IPS-18a (cell line): ENCODE measurements at regions not wholly inside any gene's neighbourhood (a gene's known extent, or its start where the extent isn't known, plus 50 kb on each side); places are given as distances from the start of the nearest gene placed in this dataset.

Experiments
- H3K27ac ChIP-seq: one replicate; pipeline ENCODE4 v1.5.1; 2013; ENCODE audit warnings: low read length
- H3K27me3 ChIP-seq: one replicate; pipeline ENCODE4 v1.6.1; 2013; ENCODE audit warnings: mild to moderate bottlenecking, low read length; ENCODE audit not compliant: control insufficient read depth, insufficient read depth
- H3K36me3 ChIP-seq: one replicate; pipeline ENCODE4 v1.6.1; 2013; ENCODE audit warnings: low read depth, low read length; ENCODE audit not compliant: control insufficient read depth
- H3K4me1 ChIP-seq: one replicate; pipeline ENCODE4 v1.6.1; 2013; ENCODE audit warnings: low read depth, low read length; ENCODE audit not compliant: control insufficient read depth
- H3K4me3 ChIP-seq: one replicate; pipeline ENCODE4 v1.5.1; 2013; ENCODE audit warnings: low read length
- H3K9ac ChIP-seq: one replicate; pipeline ENCODE4 v1.6.1; 2013; ENCODE audit warnings: mild to moderate bottlenecking, low read length, moderate library complexity
- H3K9me3 ChIP-seq: one replicate; pipeline ENCODE4 v1.6.1; 2013; ENCODE audit warnings: low read depth, low read length; ENCODE audit not compliant: control insufficient read depth

GRCh38 chr14:42804141-42804540, 1197.5 kb downstream of the LRFN5 start:
- H3K27ac ChIP-seq, result no peak overlapping the region

GRCh38 chr14:42802346-42802745, 1195.7 kb downstream of the LRFN5 start:
- Histone ChIP-seq H3K9me3 (no peaks in the 10 kb centered on the region), H3K27ac (no peak overlapping the region), H3K4me3 (no peak overlapping the region), H3K4me1 (no peaks in the 10 kb centered on the region), H3K27me3 (no peaks in the 10 kb centered on the region), H3K9ac (no peak overlapping the region), H3K36me3 (no peaks in the 10 kb centered on the region)

More at GRCh38 chr14:42804141-42804540, 1197.5 kb downstream of the LRFN5 start:
- H3K4me1 ChIP-seq, result no peaks in the 10 kb centered on the region
- H3K4me3 ChIP-seq, result no peak overlapping the region
- no peaks in the 10 kb centered on the region for H3K27me3 ChIP-seq
- no peaks in the 10 kb centered on the region for H3K9me3 ChIP-seq
- no peak overlapping the region for H3K9ac ChIP-seq
- H3K36me3 ChIP-seq, result no peaks in the 10 kb centered on the region

GRCh38 chr14:42792166-42792565, 1185.5 kb downstream of the LRFN5 start:
- Histone ChIP-seq H3K36me3 (no peaks in the 10 kb centered on the region), H3K27ac (no peak overlapping the region), H3K9ac (no peak overlapping the region), H3K9me3 (no peaks in the 10 kb centered on the region), H3K4me1 (no peaks in the 10 kb centered on the region), H3K27me3 (no peaks in the 10 kb centered on the region), H3K4me3 (no peak overlapping the region)

GRCh38 chr14:42782754-42783153, 1176.1 kb downstream of the LRFN5 start:
- Histone ChIP-seq H3K27me3 (no peaks in the 10 kb centered on the region), H3K4me3 (no peak overlapping the region), H3K4me1 (no peaks in the 10 kb centered on the region), H3K27ac (no peak overlapping the region), H3K9ac (no peak overlapping the region), H3K36me3 (no peaks in the 10 kb centered on the region), H3K9me3 (peaks cover 16% of the 10 kb centered on the region)

- H3K36me3 ChIP-seq, result no peaks in the 10 kb centered on the region
- H3K27me3 ChIP-seq, result no peaks in the 10 kb centered on the region
- H3K9me3 ChIP-seq, result peaks cover 3% of the 10 kb centered on the region
- H3K27ac ChIP-seq, result no peak overlapping the region
- no peak overlapping the region for H3K9ac ChIP-seq
- no peak overlapping the region for H3K4me3 ChIP-seq
- H3K4me1 ChIP-seq, result no peaks in the 10 kb centered on the region
Measured at GRCh38 chr14:42778984-42779383, 1172.3 kb downstream of the LRFN5 start.

- Histone ChIP-seq H3K27me3 (no peaks in the 10 kb centered on the region), H3K9me3 (no peaks in the 10 kb centered on the region), H3K27ac (no peak overlapping the region), H3K4me1 (no peaks in the 10 kb centered on the region), H3K36me3 (no peaks in the 10 kb centered on the region), H3K4me3 (no peak overlapping the region), H3K9ac (no peak overlapping the region)
Measured at GRCh38 chr14:42750771-42751170, 1144.1 kb downstream of the LRFN5 start.

- H3K27me3 ChIP-seq, result no peaks in the 10 kb centered on the region
- H3K27ac ChIP-seq, result no peak overlapping the region
- H3K4me3 ChIP-seq, result no peak overlapping the region
- no peaks in the 10 kb centered on the region for H3K4me1 ChIP-seq
- no peaks in the 10 kb centered on the region for H3K36me3 ChIP-seq
- H3K9ac ChIP-seq, result no peak overlapping the region
- no peaks in the 10 kb centered on the region for H3K9me3 ChIP-seq
Measured at GRCh38 chr14:42742084-42742483, 1135.4 kb downstream of the LRFN5 start.

GRCh38 chr14:42736408-42736807, 1129.7 kb downstream of the LRFN5 start:
- H3K36me3 ChIP-seq, result no peaks in the 10 kb centered on the region
- no peak overlapping the region for H3K9ac ChIP-seq
- H3K27ac ChIP-seq, result no peak overlapping the region
- H3K4me3 ChIP-seq, result no peak overlapping the region
- H3K4me1 ChIP-seq, result no peaks in the 10 kb centered on the region
- H3K9me3 ChIP-seq, result no peaks in the 10 kb centered on the region
- H3K27me3 ChIP-seq, result no peaks in the 10 kb centered on the region

- Histone ChIP-seq H3K36me3 (no peaks in the 10 kb centered on the region), H3K9ac (no peak overlapping the region), H3K27me3 (no peaks in the 10 kb centered on the region), H3K27ac (no peak overlapping the region), H3K4me3 (no peak overlapping the region), H3K9me3 (no peaks in the 10 kb centered on the region), H3K4me1 (no peaks in the 10 kb centered on the region)
Measured at GRCh38 chr14:42734041-42734440, 1127.4 kb downstream of the LRFN5 start.

- H3K36me3 ChIP-seq, result no peaks in the 10 kb centered on the region
- no peak overlapping the region for H3K4me3 ChIP-seq
- no peaks in the 10 kb centered on the region for H3K9me3 ChIP-seq
- H3K27ac ChIP-seq, result no peak overlapping the region
- H3K4me1 ChIP-seq, result no peaks in the 10 kb centered on the region
- H3K27me3 ChIP-seq, result no peaks in the 10 kb centered on the region
- H3K9ac ChIP-seq, result no peak overlapping the region
Measured at GRCh38 chr14:42732005-42732404, 1125.3 kb downstream of the LRFN5 start.

- no peaks in the 10 kb centered on the region for H3K9me3 ChIP-seq
- no peaks in the 10 kb centered on the region for H3K27me3 ChIP-seq
- no peak overlapping the region for H3K27ac ChIP-seq
- no peak overlapping the region for H3K4me3 ChIP-seq
- H3K4me1 ChIP-seq, result no peaks in the 10 kb centered on the region
- no peak overlapping the region for H3K9ac ChIP-seq
- no peaks in the 10 kb centered on the region for H3K36me3 ChIP-seq
Measured at GRCh38 chr14:42731480-42731879, 1124.8 kb downstream of the LRFN5 start.

GRCh38 chr14:42729681-42730080, 1123.0 kb downstream of the LRFN5 start:
- H3K9ac ChIP-seq, result no peak overlapping the region
- H3K27me3 ChIP-seq, result no peaks in the 10 kb centered on the region
- no peak overlapping the region for H3K27ac ChIP-seq
- H3K36me3 ChIP-seq, result no peaks in the 10 kb centered on the region
- no peaks in the 10 kb centered on the region for H3K4me1 ChIP-seq
- no peaks in the 10 kb centered on the region for H3K9me3 ChIP-seq
- no peak overlapping the region for H3K4me3 ChIP-seq
